ENCODE measurements at regions not wholly inside any gene's neighbourhood (a gene's known extent, or its start where the extent isn't known, plus 50 kb on each side); places are given as distances from the start of the nearest gene placed in this dataset.

GRCh38 chr22:48084729-48085050 lies 1322.2 kb downstream of the TBC1D22A start:
- no peak for TF ChIP-seq CTCF (IDR thresholded peaks at IDR 0.05; ENCODE audit: insufficient read depth, low read length)
- no peak for TF ChIP-seq POLR2AphosphoS5 (IDR thresholded peaks at IDR 0.05; ENCODE audit: low read depth)
- TF ChIP-seq REST (IDR thresholded peaks at IDR 0.05; ENCODE audit: insufficient replicate concordance, low read depth): no peak

Data from HL-60 (cell line).